Stimulated activated CD8-positive, alpha-beta memory T cell treated with anti-CD3 and anti-CD28 coated beads, Interleukin-12 subunit alpha, Interleukin-12 subunit beta, amount 100 ng/mL, for 1 hour (primary cell): ENCODE measurements at regions not wholly inside any gene's neighbourhood (a gene's known extent, or its start where the extent isn't known, plus 50 kb on each side); places are given as distances from the start of the nearest gene placed in this dataset.
"Not testable (repeated sequence)": the region's sequence is repeated elsewhere in the genome, so short reads cannot be mapped to it uniquely, and the experiment has no call there.

Experiments
- DNase-seq: peaks from one replicate; pipeline ENCODE4 v3.0.0-alpha.2; 2020; ENCODE audit warnings: low read depth

GRCh38 chr2:7681881-7682461, 764.8 kb downstream of the RNF144A start:
- DNase-seq, result no peak

GRCh38 chr2:7683196-7683595, 766.0 kb downstream of the RNF144A start:
- no peak for DNase-seq

- DNase-seq, result no peak
Measured at GRCh38 chr2:7683708-7684107, 766.5 kb downstream of the RNF144A start.

GRCh38 chr2:7685342-7686015, 768.3 kb downstream of the RNF144A start:
- DNase-seq, result no peak

GRCh38 chr2:7686016-7686385, 768.8 kb downstream of the RNF144A start:
- DNase-seq, result no peak

GRCh38 chr2:7691961-7692656, 774.9 kb downstream of the RNF144A start:
- DNase-seq, result no peak

- no peak for DNase-seq
Measured at GRCh38 chr2:7692657-7693161, 775.5 kb downstream of the RNF144A start.

- no peak for DNase-seq
Measured at GRCh38 chr2:7693246-7694075, 776.2 kb downstream of the RNF144A start.

GRCh38 chr2:7694076-7694985, 777.1 kb downstream of the RNF144A start:
- DNase-seq, result no peak

GRCh38 chr2:7696556-7696955, 779.3 kb downstream of the RNF144A start:
- not testable (repeated sequence) for DNase-seq

- DNase-seq, result no peak
Measured at GRCh38 chr2:7697052-7697451, 779.8 kb downstream of the RNF144A start.

GRCh38 chr2:7701791-7702190, 784.6 kb downstream of the RNF144A start:
- no peak for DNase-seq

GRCh38 chr2:7703048-7703447, 785.8 kb downstream of the RNF144A start:
- DNase-seq, result no peak

GRCh38 chr2:7703543-7704144, 786.4 kb downstream of the RNF144A start:
- no peak for DNase-seq

- no peak for DNase-seq
Measured at GRCh38 chr2:7704296-7704865, 787.2 kb downstream of the RNF144A start.

- DNase-seq, result no peak
Measured at GRCh38 chr2:7706791-7707190, 789.6 kb downstream of the RNF144A start.

- no peak for DNase-seq
Measured at GRCh38 chr2:7707723-7708122, 790.5 kb downstream of the RNF144A start.

GRCh38 chr2:7709907-7710306, 792.7 kb downstream of the RNF144A start:
- DNase-seq, result no peak

- DNase-seq, result no peak
Measured at GRCh38 chr2:7711167-7711566, 794.0 kb downstream of the RNF144A start.

GRCh38 chr2:7719876-7720275, 802.7 kb downstream of the RNF144A start:
- DNase-seq, result no peak
